Natural killer cell (primary cell): ENCODE measurements at regions not wholly inside any gene's neighbourhood (a gene's known extent, or its start where the extent isn't known, plus 50 kb on each side); places are given as distances from the start of the nearest gene placed in this dataset.

Experiments used
- ATAC-seq, 3 donors: fragments of 150-1000 bp in 2 of 3; fragments of 200-7000 bp in 1 of 3; cut with Tn5 transposase; 1 replicate in 1 of 3; 2 replicates in 2 of 3; pipeline ENCODE4 v1.10.0; 2021; ENCODE audit warnings: mild to moderate bottlenecking in 2 of 3, moderate library complexity in 2 of 3
- DNase-seq, 2 donors: peaks; one replicate each; pipeline versions ENCODE4 v3.0.0 to v3.0.0-alpha.2; 2013 to 2021; ENCODE audit warnings: mixed read lengths in 1 of 2
- H3K27ac ChIP-seq: one replicate; pipeline ENCODE4 v1.5.1; 2013; ENCODE audit warnings: mild to moderate bottlenecking, low read length
- H3K27me3 ChIP-seq: one replicate; pipeline ENCODE4 v1.6.1; 2013; ENCODE audit warnings: low read length; ENCODE audit not compliant: control insufficient read depth, insufficient read depth
- H3K36me3 ChIP-seq: one replicate; pipeline ENCODE4 v1.6.1; 2013; ENCODE audit warnings: low read length; ENCODE audit not compliant: control insufficient read depth, insufficient read depth
- H3K4me1 ChIP-seq: one replicate; pipeline ENCODE4 v1.6.1; 2013; ENCODE audit warnings: low read length; ENCODE audit not compliant: control insufficient read depth, insufficient read depth
- H3K4me3 ChIP-seq: one replicate; pipeline ENCODE4 v1.5.1; 2013; ENCODE audit warnings: low read length
- H3K9me3 ChIP-seq: one replicate; pipeline ENCODE4 v1.6.1; 2013; ENCODE audit warnings: low read length; ENCODE audit not compliant: control insufficient read depth, insufficient read depth
- H3K27ac Mint-ChIP-seq, 2 donors: one replicate each; pipeline ENCODE4 v1.8.0; 2022; ENCODE audit warnings: mild to moderate bottlenecking in 2 of 2, mixed read lengths in 2 of 2, moderate library complexity in 1 of 2
- H3K27me3 Mint-ChIP-seq, 2 donors: one replicate each; pipeline ENCODE4 v1.8.0; 2022; ENCODE audit warnings: low read depth in 2 of 2, mixed read lengths in 2 of 2
- H3K36me3 Mint-ChIP-seq: one replicate; pipeline ENCODE4 v1.8.0; 2022; ENCODE audit warnings: mixed read lengths
- H3K4me1 Mint-ChIP-seq, 2 donors: one replicate each; pipeline ENCODE4 v1.8.0; 2022; ENCODE audit warnings: mixed read lengths in 2 of 2
- H3K4me3 Mint-ChIP-seq: one replicate; pipeline ENCODE4 v1.8.0; 2022; ENCODE audit warnings: mild to moderate bottlenecking, moderate library complexity, mixed read lengths
- H3K9me3 Mint-ChIP-seq, 2 donors: one replicate each; pipeline ENCODE4 v1.8.0; 2022; ENCODE audit warnings: mixed read lengths in 2 of 2
- WGBS: methylation state at CpG from one replicate; pipeline ENCODE4 v1.1.7; 2013; ENCODE audit warnings: missing lambda C conversion rate; ENCODE audit not compliant: insufficient coverage; 5-methylcytosine and 5-hydroxymethylcytosine counted together
- intact Hi-C: fragments of 100-400 bp; cut with micrococcal nuclease; formaldehyde crosslinking; loops from one replicate; pipeline ENCODE4 v1.14.2; 2022
- TF ChIP-seq, protein P1 (sequence below): fragments of 200-600 bp; IDR thresholded peaks from one replicate; pipeline ENCODE4 v1.8.0; 2022; ENCODE audit warnings: antibody characterized with exemption

DNA sequence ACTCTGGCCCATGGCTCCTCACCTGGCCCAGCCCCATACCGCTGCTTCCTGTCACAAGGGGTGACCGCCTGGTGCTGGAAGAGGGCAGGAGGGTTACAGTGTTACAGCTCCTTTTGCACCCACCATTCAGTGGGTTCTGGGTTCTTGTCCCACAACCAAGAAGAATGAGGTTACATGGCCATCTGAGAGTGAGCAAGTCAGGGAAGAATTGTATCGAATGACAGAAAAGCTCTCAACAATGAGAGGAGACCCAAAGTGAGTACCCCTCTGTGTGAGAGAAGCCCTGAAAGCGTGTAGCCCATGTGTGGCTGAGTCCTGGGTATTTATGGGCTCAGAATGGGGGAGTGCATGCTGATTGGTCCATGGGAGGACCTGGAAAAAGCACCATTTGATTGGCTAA lies 888.5 kb downstream of the ADGRL2 start:
- no peak for ATAC-seq
- Histone ChIP-seq H3K27ac (no peak overlapping the region), H3K27me3 (no peaks in the 10 kb centered on the region), H3K36me3 (no peaks in the 10 kb centered on the region), H3K9me3 (peaks cover 11% of the 10 kb centered on the region), H3K4me1 (no peaks in the 10 kb centered on the region), H3K4me3 (no peak overlapping the region)
- Mint-ChIP-seq H3K4me3 (no peak overlapping the region), H3K27me3 (no peaks in the 10 kb centered on the region), H3K36me3 (peaks cover 7% of the 10 kb centered on the region), H3K27ac (no peak overlapping the region), H3K9me3 (peaks cover 11 to 14% of the 10 kb centered on the region in 2 donors), H3K4me1 (no peaks in the 10 kb centered on the region)
- WGBS, result 89% methylated on average over 4 of the region's 4 CpGs
- DNase-seq, result no peak
- intact Hi-C loops, result no loop called here
- TF ChIP-seq, protein P1, sequence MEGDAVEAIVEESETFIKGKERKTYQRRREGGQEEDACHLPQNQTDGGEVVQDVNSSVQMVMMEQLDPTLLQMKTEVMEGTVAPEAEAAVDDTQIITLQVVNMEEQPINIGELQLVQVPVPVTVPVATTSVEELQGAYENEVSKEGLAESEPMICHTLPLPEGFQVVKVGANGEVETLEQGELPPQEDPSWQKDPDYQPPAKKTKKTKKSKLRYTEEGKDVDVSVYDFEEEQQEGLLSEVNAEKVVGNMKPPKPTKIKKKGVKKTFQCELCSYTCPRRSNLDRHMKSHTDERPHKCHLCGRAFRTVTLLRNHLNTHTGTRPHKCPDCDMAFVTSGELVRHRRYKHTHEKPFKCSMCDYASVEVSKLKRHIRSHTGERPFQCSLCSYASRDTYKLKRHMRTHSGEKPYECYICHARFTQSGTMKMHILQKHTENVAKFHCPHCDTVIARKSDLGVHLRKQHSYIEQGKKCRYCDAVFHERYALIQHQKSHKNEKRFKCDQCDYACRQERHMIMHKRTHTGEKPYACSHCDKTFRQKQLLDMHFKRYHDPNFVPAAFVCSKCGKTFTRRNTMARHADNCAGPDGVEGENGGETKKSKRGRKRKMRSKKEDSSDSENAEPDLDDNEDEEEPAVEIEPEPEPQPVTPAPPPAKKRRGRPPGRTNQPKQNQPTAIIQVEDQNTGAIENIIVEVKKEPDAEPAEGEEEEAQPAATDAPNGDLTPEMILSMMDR, result no peak

- no peak overlapping the region for H3K27ac Mint-ChIP-seq
- H3K36me3 Mint-ChIP-seq, result peaks cover 7% of the 10 kb centered on the region
- peaks cover 19 to 23% of the 10 kb centered on the region in 2 donors for H3K9me3 Mint-ChIP-seq
- no peak overlapping the region for H3K27ac ChIP-seq
- TF ChIP-seq, protein P1, result no peak
- DNase-seq (no peak), ATAC-seq (no peak)
- no peaks in the 10 kb centered on the region for H3K4me1 Mint-ChIP-seq
- no peaks in the 10 kb centered on the region for H3K27me3 Mint-ChIP-seq
- no peak overlapping the region for H3K4me3 Mint-ChIP-seq
- no peaks in the 10 kb centered on the region for H3K36me3 ChIP-seq
- H3K4me3 ChIP-seq, result no peak overlapping the region
- H3K4me1 ChIP-seq, result no peaks in the 10 kb centered on the region
- peaks cover 11% of the 10 kb centered on the region for H3K9me3 ChIP-seq
- H3K27me3 ChIP-seq, result no peaks in the 10 kb centered on the region
- intact Hi-C loops, result no loop called here
Measured at GRCh38 chr1:82686774-82687173, 886.0 kb downstream of the ADGRL2 start.

- H3K27me3 Mint-ChIP-seq, result no peaks in the 10 kb centered on the region
- H3K9me3 Mint-ChIP-seq, result peaks cover 4 to 8% of the 10 kb centered on the region in 2 donors
- H3K4me3 Mint-ChIP-seq, result no peak overlapping the region
- intact Hi-C loops, result no loop called here
- no peaks in the 10 kb centered on the region for H3K36me3 ChIP-seq
- H3K4me1 Mint-ChIP-seq, result no peaks in the 10 kb centered on the region
- TF ChIP-seq, protein P1, result no peak
- H3K36me3 Mint-ChIP-seq, result peaks cover 5% of the 10 kb centered on the region
- H3K27me3 ChIP-seq, result no peaks in the 10 kb centered on the region
- no peak overlapping the region for H3K4me3 ChIP-seq
- no peaks in the 10 kb centered on the region for H3K4me1 ChIP-seq
- WGBS, result 0% methylated on average over 1 of the region's 1 CpG
- H3K27ac Mint-ChIP-seq, result no peak overlapping the region
- no peak overlapping the region for H3K27ac ChIP-seq
- DNase-seq (no peak), ATAC-seq (no peak)
- no peaks in the 10 kb centered on the region for H3K9me3 ChIP-seq
Measured at GRCh38 chr1:82646888-82647287, 846.2 kb downstream of the ADGRL2 start.

DNA sequence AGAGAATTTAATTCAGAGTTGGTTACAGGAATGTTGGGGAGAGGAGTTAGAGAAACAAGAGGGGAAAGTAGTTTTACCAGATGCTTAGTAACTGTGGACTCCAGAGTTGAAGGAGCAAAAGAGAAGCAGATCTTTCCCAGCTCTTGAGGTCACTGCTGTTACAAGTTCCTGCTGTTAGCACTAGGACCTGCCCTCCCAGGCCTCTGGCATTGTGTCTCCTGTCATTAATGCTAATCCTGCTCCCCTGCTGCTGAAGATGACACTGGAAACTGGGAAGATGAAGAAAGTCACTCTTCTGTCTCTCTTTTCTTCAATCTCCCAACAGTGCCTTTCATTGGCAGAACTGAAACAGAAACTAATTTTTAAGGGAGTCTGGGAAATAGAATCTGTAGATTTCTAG lies 845.6 kb downstream of the ADGRL2 start:
- H3K27ac Mint-ChIP-seq, result no peak overlapping the region

More for the DNA sequence above, 845.6 kb downstream of the ADGRL2 start:
- Mint-ChIP-seq H3K4me1 (no peaks in the 10 kb centered on the region), H3K36me3 (peaks cover 5% of the 10 kb centered on the region), H3K9me3 (peaks cover 4 to 9% of the 10 kb centered on the region in 2 donors), H3K27me3 (no peaks in the 10 kb centered on the region), H3K4me3 (no peak overlapping the region)
- Histone ChIP-seq H3K9me3 (no peaks in the 10 kb centered on the region), H3K4me3 (no peak overlapping the region), H3K4me1 (no peaks in the 10 kb centered on the region), H3K36me3 (no peaks in the 10 kb centered on the region), H3K27ac (no peak overlapping the region), H3K27me3 (no peaks in the 10 kb centered on the region)
- TF ChIP-seq, protein P1, result no peak
- intact Hi-C loops, result no loop called here
- DNase-seq (no peak), ATAC-seq (no peak)
